Natural killer cell treated with Interleukin-12 subunit alpha and Interleukin-12 subunit beta and Interleukin-15 and Interleukin-18, amount 100 ng/mL, for 72 hours (primary cell): ENCODE measurements at regions not wholly inside any gene's neighbourhood (a gene's known extent, or its start where the extent isn't known, plus 50 kb on each side); places are given as distances from the start of the nearest gene placed in this dataset.

ENCODE experiments used
- ATAC-seq, 2 donors: fragments of 150-1000 bp; cut with Tn5 transposase in 1 of 2; sonication (Bioruptor Pico), chemical (Tn5 transposase) in 1 of 2; 2 replicates each; pipeline ENCODE4 v1.10.0; 2021
- DNase-seq: peaks from one replicate; pipeline ENCODE4 v3.0.0; 2022; ENCODE audit warnings: low spot score
- H3K27ac Mint-ChIP-seq, 2 donors: 1 replicate in 1 of 2; 2 replicates in 1 of 2; pipeline ENCODE4 v1.8.0; 2022; ENCODE audit warnings: mixed read lengths in 2 of 2, mild to moderate bottlenecking in 1 of 2, moderate library complexity in 1 of 2
- H3K27me3 Mint-ChIP-seq, 2 donors: 1 replicate in 1 of 2; 2 replicates in 1 of 2; pipeline ENCODE4 v1.8.0; 2022; ENCODE audit warnings: mixed read lengths in 2 of 2
- H3K36me3 Mint-ChIP-seq: one replicate; pipeline ENCODE4 v1.8.0; 2022; ENCODE audit warnings: mixed read lengths
- H3K4me1 Mint-ChIP-seq, 2 donors: 1 replicate in 1 of 2; 2 replicates in 1 of 2; pipeline ENCODE4 v1.8.0; 2022; ENCODE audit warnings: low read depth in 2 of 2, mixed read lengths in 2 of 2, mild to moderate bottlenecking in 1 of 2
- H3K4me3 Mint-ChIP-seq: one replicate; pipeline ENCODE4 v1.8.0; 2022; ENCODE audit warnings: mixed read lengths
- H3K9me3 Mint-ChIP-seq: 2 replicates; pipeline ENCODE4 v1.8.0; 2022; ENCODE audit warnings: mixed read lengths

DNA sequence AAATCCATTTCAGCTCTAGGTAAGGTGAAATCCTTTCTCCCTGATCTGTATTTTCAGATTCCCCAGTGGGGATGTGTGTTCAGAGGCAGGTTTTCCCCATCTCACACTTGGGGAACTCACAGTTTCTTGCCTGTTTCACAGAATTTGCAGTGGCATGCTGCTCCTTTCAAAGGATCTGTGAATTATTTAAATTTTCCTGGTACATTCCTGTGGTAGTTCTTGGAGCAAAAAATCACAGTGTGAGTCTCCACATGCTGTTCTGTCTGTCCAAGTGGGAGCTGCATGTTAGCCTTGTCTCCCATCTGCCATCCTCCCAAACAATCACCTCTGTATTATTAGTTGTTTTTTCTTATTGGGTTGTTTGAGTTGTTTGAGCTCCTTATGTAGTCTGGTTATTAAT is 372.9 kb downstream of the ARL6IP6 start:
- ATAC-seq (no peak), DNase-seq (no peak)
- H3K36me3 Mint-ChIP-seq = no peaks in the 10 kb centered on the region
- no peak overlapping the region for H3K4me3 Mint-ChIP-seq
- no peaks in the 10 kb centered on the region for H3K4me1 Mint-ChIP-seq
- H3K9me3 Mint-ChIP-seq = peaks cover 22% of the 10 kb centered on the region
- H3K27ac Mint-ChIP-seq = no peak overlapping the region
- no peaks in the 10 kb centered on the region for H3K27me3 Mint-ChIP-seq

DNA sequence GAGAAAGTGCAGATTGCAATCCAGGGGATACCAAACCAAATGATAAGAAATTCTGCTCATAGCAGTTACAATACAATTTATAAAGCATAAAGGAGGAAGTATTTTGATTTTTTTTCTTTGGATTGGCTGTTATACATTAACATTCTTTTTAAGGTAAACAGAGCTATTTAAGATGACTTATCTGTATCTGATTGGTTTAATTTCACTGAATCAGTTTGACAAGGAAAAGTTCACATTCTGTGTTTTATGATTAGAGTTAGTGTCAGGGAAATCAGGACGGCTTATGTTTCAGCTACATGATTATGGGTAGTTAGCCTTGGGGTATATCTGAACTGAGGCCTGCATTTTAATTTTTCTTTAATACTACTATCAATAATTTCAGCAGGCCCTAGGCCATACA is 360.9 kb downstream of the ARL6IP6 start:
- Mint-ChIP-seq H3K27me3 (no peaks in the 10 kb centered on the region), H3K36me3 (no peaks in the 10 kb centered on the region), H3K4me3 (no peak overlapping the region), H3K27ac (no peak overlapping the region), H3K4me1 (no peaks in the 10 kb centered on the region), H3K9me3 (no peaks in the 10 kb centered on the region)
- DNase-seq = no peak
- no peak for ATAC-seq

DNA sequence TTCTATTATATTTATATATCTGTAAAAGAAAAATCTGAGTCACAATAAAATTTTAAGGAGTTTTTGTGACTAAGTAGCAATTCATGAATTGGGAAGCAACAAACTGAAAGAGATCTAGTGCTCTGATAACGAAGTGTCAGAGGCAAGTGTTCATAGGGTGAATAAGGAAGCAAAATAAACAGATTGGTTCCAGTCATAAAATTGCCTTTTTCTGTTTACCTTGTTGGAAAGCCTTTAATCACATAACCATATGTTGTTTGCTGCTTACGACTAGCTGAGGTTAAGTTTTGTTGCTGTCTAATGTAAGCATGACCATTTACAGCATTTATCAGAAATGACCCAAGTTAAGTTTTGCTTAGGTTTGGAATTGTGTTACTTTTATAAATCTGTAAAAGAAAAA is 358.9 kb downstream of the ARL6IP6 start:
- Mint-ChIP-seq H3K4me1 (no peaks in the 10 kb centered on the region), H3K9me3 (no peaks in the 10 kb centered on the region)
- DNase-seq = no peak

DNA sequence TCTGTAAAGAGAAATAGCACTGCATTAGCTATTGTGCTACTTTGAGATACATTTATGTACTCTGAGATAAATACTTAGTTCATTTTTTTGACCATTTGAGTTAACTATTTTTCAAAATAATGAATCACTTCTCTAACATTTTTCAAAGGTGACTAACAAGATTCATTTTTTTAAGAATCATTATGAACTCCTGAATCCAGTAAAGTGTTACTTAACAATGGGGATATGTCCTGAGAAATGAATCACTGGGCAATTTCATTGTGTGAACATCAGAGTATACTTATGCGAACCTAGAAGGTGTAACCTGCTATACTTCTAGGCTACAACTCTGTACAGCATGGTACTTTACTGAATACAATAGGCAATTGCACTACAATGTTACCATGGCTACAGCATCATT is 355.8 kb downstream of the ARL6IP6 start:
- Mint-ChIP-seq H3K36me3 (no peaks in the 10 kb centered on the region), H3K27ac (no peak overlapping the region), H3K27me3 (no peaks in the 10 kb centered on the region), H3K9me3 (no peaks in the 10 kb centered on the region), H3K4me1 (no peaks in the 10 kb centered on the region), H3K4me3 (no peak overlapping the region)
- no peak for DNase-seq
- ATAC-seq = no peak

More for the DNA sequence above, 358.9 kb downstream of the ARL6IP6 start:
- no peaks in the 10 kb centered on the region for H3K27me3 Mint-ChIP-seq
- H3K27ac Mint-ChIP-seq = no peak overlapping the region
- H3K36me3 Mint-ChIP-seq = no peaks in the 10 kb centered on the region
- ATAC-seq = no peak
- H3K4me3 Mint-ChIP-seq = no peak overlapping the region

DNA sequence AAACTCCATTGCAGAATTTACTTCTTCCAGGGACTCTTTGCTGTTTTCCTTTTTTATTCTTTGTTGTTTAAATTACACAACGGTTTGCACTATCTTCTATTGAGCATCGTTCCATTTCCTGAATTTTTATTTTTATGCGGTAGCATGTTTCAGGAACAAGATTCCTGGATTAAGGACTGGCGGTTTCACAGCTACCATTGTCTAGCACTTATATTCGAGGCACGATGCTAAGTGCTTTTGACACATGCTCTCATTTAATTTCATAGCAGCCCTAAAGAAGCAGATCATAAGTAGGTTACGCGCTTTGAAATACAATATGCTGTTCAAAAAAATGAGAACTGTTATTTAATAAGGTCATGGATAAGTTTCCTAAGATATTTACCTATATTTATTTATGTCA is 354.4 kb downstream of the ARL6IP6 start:
- ATAC-seq = no peak
- no peaks in the 10 kb centered on the region for H3K9me3 Mint-ChIP-seq
- H3K27ac Mint-ChIP-seq = no peak overlapping the region
- H3K27me3 Mint-ChIP-seq = no peaks in the 10 kb centered on the region
- H3K36me3 Mint-ChIP-seq = no peaks in the 10 kb centered on the region
- H3K4me3 Mint-ChIP-seq = no peak overlapping the region
- no peak for DNase-seq
- H3K4me1 Mint-ChIP-seq = no peaks in the 10 kb centered on the region

DNA sequence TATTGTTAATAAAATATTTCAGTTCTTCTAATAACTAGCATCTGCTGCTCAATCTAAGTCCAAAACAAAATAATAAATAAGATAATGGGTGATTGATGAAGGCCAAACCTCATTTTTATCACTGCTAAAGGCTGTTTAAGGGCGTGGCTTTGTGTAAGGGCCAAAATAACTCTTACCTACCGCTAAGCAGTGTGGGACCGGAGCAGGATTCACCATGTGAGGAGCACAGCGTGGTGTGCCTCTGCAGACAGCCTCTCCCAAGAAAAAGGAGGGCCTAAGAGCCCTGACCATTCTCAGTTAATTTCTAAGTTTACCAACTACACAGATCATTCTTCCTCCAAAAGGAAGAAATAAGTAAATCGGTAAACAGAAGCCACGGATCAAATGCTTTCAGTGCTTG is 353.7 kb downstream of the ARL6IP6 start:
- ATAC-seq = no peak

DNA sequence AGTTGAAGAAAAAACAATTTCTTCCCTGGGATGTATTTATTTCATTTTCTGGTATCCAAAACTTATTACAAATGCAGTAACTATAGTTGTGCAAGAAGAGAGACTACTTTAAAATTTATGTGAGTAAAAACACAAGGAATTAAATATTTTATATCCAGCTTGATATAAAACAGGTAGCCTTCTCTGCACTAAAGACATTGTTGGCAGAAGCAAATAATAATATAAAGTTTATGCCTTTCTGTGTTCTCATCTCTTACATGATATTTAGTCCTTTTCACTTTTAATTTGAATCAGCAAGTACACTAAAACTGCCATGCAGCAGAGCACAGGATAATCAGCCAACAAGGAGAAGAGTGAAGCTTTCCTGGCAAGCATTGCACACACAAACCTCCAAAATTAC is 352.7 kb downstream of the ARL6IP6 start:
- H3K36me3 Mint-ChIP-seq = no peaks in the 10 kb centered on the region
- H3K9me3 Mint-ChIP-seq = peaks cover 3% of the 10 kb centered on the region
- no peaks in the 10 kb centered on the region for H3K4me1 Mint-ChIP-seq
- DNase-seq (no peak), ATAC-seq (no peak)
- no peak overlapping the region for H3K27ac Mint-ChIP-seq
- no peak overlapping the region for H3K4me3 Mint-ChIP-seq
- no peaks in the 10 kb centered on the region for H3K27me3 Mint-ChIP-seq

More for the DNA sequence above, 353.7 kb downstream of the ARL6IP6 start:
- Mint-ChIP-seq H3K27ac (no peak overlapping the region), H3K27me3 (no peaks in the 10 kb centered on the region), H3K4me3 (no peak overlapping the region), H3K4me1 (no peaks in the 10 kb centered on the region), H3K36me3 (no peaks in the 10 kb centered on the region), H3K9me3 (no peaks in the 10 kb centered on the region)
- DNase-seq = no peak

DNA sequence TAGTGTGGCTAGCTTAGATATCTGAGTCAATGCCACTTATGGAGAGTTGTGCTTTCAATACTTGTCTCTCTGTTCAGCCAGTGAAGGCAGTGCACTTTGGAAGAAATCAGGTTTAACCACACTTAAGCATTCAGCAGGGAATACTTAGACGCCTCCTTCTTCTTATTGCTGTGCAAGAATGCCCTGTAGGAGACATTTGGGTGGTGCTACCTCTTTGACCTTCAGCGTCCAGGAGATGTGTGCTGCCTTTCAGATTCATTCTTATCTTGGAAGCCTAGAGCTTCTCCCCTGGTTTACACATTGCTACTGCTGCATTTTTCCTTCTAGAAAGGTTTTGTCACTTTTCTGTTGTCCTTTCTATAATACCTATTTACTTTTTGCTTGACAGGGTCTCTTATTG is 350.5 kb downstream of the ARL6IP6 start:
- DNase-seq (no peak), ATAC-seq (no peak)
- no peaks in the 10 kb centered on the region for H3K36me3 Mint-ChIP-seq
- H3K27me3 Mint-ChIP-seq = no peaks in the 10 kb centered on the region
- H3K9me3 Mint-ChIP-seq = peaks cover 4% of the 10 kb centered on the region
- H3K4me1 Mint-ChIP-seq = no peaks in the 10 kb centered on the region
- no peak overlapping the region for H3K4me3 Mint-ChIP-seq
- no peak overlapping the region for H3K27ac Mint-ChIP-seq

DNA sequence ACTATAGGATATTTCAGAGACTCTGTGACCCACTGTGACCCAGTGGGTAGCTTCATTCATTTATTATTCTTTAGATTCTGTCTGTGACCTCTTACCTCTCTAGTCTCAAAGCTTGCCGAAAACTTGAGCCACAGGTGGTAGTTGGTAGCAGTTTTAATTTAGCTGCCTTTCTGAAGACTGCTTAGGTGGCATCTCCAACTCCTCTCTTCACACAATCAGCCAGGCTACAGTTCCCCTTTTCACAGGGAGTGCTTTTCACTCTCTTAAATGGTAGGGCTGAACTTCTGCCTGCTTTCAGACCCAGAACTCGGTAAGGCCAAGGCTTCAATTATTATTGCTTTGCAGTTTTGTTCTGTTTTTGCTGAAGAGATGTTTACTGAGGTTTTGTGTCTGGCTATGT is 349.6 kb downstream of the ARL6IP6 start:
- no peaks in the 10 kb centered on the region for H3K27me3 Mint-ChIP-seq
- no peaks in the 10 kb centered on the region for H3K4me1 Mint-ChIP-seq
- ATAC-seq = no peak
- H3K36me3 Mint-ChIP-seq = no peaks in the 10 kb centered on the region
- no peak overlapping the region for H3K4me3 Mint-ChIP-seq
- peaks cover 4% of the 10 kb centered on the region for H3K9me3 Mint-ChIP-seq
- DNase-seq = no peak
- no peak overlapping the region for H3K27ac Mint-ChIP-seq

DNA sequence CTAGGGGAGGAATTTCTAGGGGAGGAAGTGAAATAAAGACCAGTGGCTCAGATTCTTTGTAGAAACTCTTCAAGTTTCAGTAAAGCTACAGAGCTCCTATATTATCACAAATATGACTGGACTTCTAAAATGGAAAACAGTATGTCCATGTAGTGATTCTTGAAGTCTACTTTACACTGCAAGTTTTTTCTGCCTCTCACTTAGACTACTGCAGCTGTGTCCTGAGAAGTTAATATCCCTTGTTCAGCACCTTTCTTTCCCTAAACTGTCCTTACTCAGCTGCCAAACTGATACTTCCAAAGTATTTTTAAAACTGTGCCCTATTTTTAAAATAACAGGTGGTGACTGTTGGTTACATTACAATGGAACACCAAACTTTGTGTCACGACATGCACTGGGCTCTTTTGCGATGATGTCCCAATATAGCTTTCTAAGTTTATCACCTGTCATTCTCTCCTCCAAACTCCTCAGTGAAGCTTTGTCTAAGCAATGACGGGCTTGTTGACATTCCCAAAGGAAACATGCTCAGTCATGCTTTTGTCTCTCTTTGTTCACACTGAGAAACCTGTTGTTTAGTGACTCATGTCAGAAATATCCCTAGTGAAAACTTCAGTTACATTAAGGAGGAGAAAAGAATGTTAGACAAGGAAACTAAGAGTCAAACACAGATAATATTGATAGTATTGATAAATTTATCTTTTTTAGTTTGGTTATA is 341.1 kb downstream of the ARL6IP6 start:
- ATAC-seq (no peak), DNase-seq (no peak)
- Mint-ChIP-seq H3K36me3 (no peaks in the 10 kb centered on the region), H3K27ac (no peak overlapping the region), H3K27me3 (no peaks in the 10 kb centered on the region), H3K4me3 (no peak overlapping the region), H3K4me1 (no peaks in the 10 kb centered on the region), H3K9me3 (no peaks in the 10 kb centered on the region)

DNA sequence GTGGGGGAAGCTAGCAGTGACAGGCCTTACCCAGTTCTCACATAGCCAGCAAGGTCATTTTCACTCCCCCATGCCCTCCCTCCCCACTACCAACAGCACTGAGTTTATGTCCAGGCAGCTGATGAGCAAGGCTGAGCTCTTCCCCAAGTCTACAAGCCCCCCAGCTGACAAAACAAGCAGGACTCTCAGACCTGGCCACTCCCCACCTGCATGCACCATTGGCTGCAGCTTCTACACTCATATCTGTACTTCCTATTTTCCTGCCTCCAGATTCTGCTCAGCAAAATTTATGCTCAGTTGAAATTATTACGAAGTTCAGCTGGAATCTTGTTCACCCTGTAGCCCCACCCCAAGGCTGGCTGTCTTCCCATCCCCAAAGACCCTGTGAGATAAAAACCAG is 339.3 kb downstream of the ARL6IP6 start:
- H3K27ac Mint-ChIP-seq = no peak overlapping the region
- no peaks in the 10 kb centered on the region for H3K4me1 Mint-ChIP-seq
- H3K9me3 Mint-ChIP-seq = no peaks in the 10 kb centered on the region
- no peak for DNase-seq
- no peaks in the 10 kb centered on the region for H3K36me3 Mint-ChIP-seq
- H3K4me3 Mint-ChIP-seq = no peak overlapping the region
- H3K27me3 Mint-ChIP-seq = no peaks in the 10 kb centered on the region
- ATAC-seq = no peak

DNA sequence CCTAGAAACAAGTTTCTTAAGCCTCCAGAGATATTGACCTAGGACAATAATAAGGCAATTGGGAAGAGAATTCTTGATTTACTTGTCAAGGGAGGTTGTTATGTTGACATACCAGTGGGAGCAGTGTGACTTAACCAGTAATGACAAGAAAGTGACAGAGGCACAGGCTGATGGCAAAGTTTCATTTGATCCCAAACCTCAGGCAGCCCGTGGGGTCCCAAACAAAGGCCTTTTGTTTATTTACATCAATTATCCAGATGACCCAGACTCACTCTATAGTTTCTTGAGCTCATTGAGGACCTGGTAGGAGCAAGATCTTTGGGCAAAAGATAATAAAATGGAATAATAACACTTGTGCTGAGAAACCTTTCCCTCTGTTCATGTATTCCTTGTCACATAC is 336.8 kb downstream of the ARL6IP6 start:
- ATAC-seq = no peak
- Mint-ChIP-seq H3K4me3 (no peak overlapping the region), H3K27me3 (no peaks in the 10 kb centered on the region), H3K36me3 (no peaks in the 10 kb centered on the region), H3K27ac (no peak overlapping the region), H3K9me3 (peaks cover 3% of the 10 kb centered on the region), H3K4me1 (no peaks in the 10 kb centered on the region)
- DNase-seq = no peak

DNA sequence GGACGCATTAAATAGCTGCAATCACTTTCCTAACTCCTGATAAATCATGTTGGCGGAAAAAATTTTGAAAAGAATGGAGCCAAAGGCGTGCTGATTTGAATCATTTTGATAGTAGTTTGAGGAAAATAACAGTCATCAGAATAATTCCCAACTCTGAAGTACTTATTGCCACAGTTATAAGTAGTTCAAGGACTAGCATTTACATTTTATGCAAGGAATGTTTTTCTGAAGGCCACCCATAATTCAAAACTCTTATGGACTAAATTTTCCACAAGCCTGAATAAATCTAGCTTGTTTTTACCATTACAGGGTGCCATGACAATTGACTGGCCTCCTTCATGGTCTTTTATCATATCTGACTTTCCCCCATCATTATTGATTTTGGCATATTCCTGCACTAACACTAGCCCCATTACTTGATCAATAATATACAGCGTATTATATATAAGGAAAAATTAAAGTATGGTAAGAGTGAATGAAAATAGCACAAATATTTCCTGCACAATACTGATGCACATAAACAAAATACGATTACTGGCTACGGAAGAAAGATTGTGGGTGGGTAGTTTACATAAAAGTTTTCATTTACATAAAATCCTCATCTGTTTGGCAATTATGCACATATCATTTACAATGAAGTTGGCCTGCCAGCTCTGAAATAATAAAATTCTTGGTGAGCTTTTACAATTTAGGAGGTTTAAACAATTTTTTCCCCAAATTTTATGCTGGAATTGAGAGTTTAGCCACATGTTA is 334.6 kb downstream of the ARL6IP6 start:
- Mint-ChIP-seq H3K4me1 (no peaks in the 10 kb centered on the region), H3K4me3 (no peak overlapping the region), H3K27ac (no peak overlapping the region), H3K36me3 (no peaks in the 10 kb centered on the region), H3K27me3 (no peaks in the 10 kb centered on the region), H3K9me3 (peaks cover 6% of the 10 kb centered on the region)
- no peak for ATAC-seq
- DNase-seq = no peak

DNA sequence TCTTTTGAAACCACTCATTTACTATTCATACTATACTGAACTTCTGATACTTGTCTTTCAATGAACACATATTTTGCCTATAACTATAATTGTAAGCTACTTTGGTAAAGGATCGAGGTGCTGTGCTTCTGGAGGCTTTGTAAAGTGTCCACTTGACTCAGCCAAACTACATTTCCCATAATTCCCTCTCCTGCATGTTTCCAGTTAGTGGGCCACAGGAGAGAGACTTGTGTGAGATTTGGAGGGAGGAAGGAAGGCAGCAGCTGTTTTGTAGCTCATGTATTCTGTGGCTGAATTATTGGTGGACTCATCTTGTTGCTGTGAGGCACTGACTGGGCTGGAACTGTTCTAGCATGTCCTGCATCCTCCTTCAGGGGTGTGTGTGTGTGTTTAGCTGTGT is 328.8 kb downstream of the ARL6IP6 start:
- DNase-seq (no peak), ATAC-seq (no peak)
- Mint-ChIP-seq H3K4me1 (no peaks in the 10 kb centered on the region), H3K27me3 (no peaks in the 10 kb centered on the region), H3K9me3 (peaks cover 12% of the 10 kb centered on the region), H3K36me3 (no peaks in the 10 kb centered on the region), H3K4me3 (no peak overlapping the region), H3K27ac (no peak overlapping the region)

DNA sequence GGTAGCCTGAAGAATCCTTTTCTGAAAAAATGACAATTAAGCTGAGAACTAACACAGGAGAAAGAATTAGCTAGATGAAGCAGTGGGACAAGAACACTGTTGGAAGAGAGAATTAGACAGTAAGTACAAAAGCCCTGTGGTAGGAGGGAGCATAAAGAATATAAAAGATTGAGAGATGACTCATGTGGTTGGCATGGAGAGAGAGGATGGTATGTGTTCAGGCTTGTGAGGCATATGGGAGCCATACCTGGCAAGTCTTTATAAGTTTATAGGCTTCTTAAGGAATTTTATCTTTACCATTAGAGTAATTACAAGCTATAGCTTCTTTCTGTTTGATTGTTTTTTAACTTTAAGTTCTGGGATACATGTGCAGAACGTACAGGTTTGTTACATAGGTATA is 325.0 kb downstream of the ARL6IP6 start:
- Mint-ChIP-seq H3K27me3 (no peaks in the 10 kb centered on the region), H3K36me3 (no peaks in the 10 kb centered on the region), H3K4me1 (no peaks in the 10 kb centered on the region), H3K4me3 (no peak overlapping the region), H3K9me3 (peaks cover 9% of the 10 kb centered on the region), H3K27ac (no peak overlapping the region)
- DNase-seq = no peak
- ATAC-seq = no peak
